GM12892 (cell line): ENCODE measurements at regions not wholly inside any gene's neighbourhood (a gene's known extent, or its start where the extent isn't known, plus 50 kb on each side); places are given as distances from the start of the nearest gene placed in this dataset.

Experiments used
- DNase-seq: peaks from one replicate; pipeline ENCODE4 v3.0.0; 2011; ENCODE audit not compliant: insufficient read length
- FAIRE-seq: peaks from 2 replicates; lab custom pipeline; 2011; peaks lifted over from hg19 to GRCh38; lab: Jason Lieb, UNC
- POLR2A ChIP-seq: IDR thresholded peaks from 2 replicates; pipeline ENCODE4 v1.6.1; 2011; ENCODE audit warnings: low read depth, low read length, control low read depth
- POLR2AphosphoS5 ChIP-seq: IDR thresholded peaks from 2 replicates; pipeline ENCODE4 v1.6.1; 2011; ENCODE audit warnings: low read depth, low read length, control low read depth
- TAF1 ChIP-seq: IDR thresholded peaks from 2 replicates; pipeline ENCODE4 v1.6.1; 2011; ENCODE audit warnings: low read depth, mild to moderate bottlenecking, control low read depth, low read length, borderline replicate concordance

- DNase-seq (no peak), FAIRE-seq (no peak)
- no peak for TF ChIP-seq POLR2A
- no peak for TF ChIP-seq TAF1
- TF ChIP-seq POLR2AphosphoS5, result no peak
These were observed 236.5 kb downstream of the FOXO1 start for GRCh38 chr13:40429706-40430545.

GRCh38 chr13:40432018-40432978 lies 234.1 kb downstream of the FOXO1 start:
- DNase-seq (no peak), FAIRE-seq (peak; percentile 56)
- no peak for TF ChIP-seq TAF1
- TF ChIP-seq POLR2AphosphoS5, result no peak
- TF ChIP-seq POLR2A, result no peak

- TF ChIP-seq TAF1 (no peak), POLR2AphosphoS5 (no peak), POLR2A (no peak)
- no peak for DNase-seq
- no peak for FAIRE-seq
These were observed 233.4 kb downstream of the FOXO1 start for GRCh38 chr13:40433001-40433400.

GRCh38 chr13:40433577-40433976 lies 232.9 kb downstream of the FOXO1 start:
- DNase-seq, result no peak
- TF ChIP-seq POLR2A (no peak), POLR2AphosphoS5 (no peak), TAF1 (no peak)
- FAIRE-seq, result no peak

GRCh38 chr13:40434516-40435397 lies 231.7 kb downstream of the FOXO1 start:
- TF ChIP-seq TAF1 (no peak), POLR2A (no peak), POLR2AphosphoS5 (no peak)
- FAIRE-seq (no peak), DNase-seq (no peak)

- FAIRE-seq (no peak), DNase-seq (no peak)
- TF ChIP-seq POLR2A, result no peak
- TF ChIP-seq TAF1, result no peak
- no peak for TF ChIP-seq POLR2AphosphoS5
These were observed 228.3 kb downstream of the FOXO1 start for GRCh38 chr13:40438022-40438680.

GRCh38 chr13:40438999-40439797 lies 227.2 kb downstream of the FOXO1 start:
- FAIRE-seq (no peak), DNase-seq (no peak)
- TF ChIP-seq TAF1 (no peak), POLR2A (no peak), POLR2AphosphoS5 (no peak)

GRCh38 chr13:40439928-40440327 lies 226.5 kb downstream of the FOXO1 start:
- DNase-seq, result no peak
- FAIRE-seq, result no peak
- TF ChIP-seq TAF1, result no peak

- TF ChIP-seq TAF1 (no peak), POLR2A (no peak), POLR2AphosphoS5 (no peak)
- FAIRE-seq (no peak), DNase-seq (no peak)
These were observed 225.2 kb downstream of the FOXO1 start for GRCh38 chr13:40440990-40441820.

GRCh38 chr13:40442231-40442630 lies 224.2 kb downstream of the FOXO1 start:
- no peak for FAIRE-seq
- no peak for DNase-seq
- no peak for TF ChIP-seq TAF1
